Caki2 (cell line): ENCODE measurements at regions not wholly inside any gene's neighbourhood (a gene's known extent, or its start where the extent isn't known, plus 50 kb on each side); places are given as distances from the start of the nearest gene placed in this dataset.

Source experiments
- DNase-seq: peaks from one replicate; pipeline ENCODE4 v3.0.0-alpha.2; 2015; ENCODE audit warnings: low read depth
- in situ Hi-C: cut with HindIII; loops from 2 replicates; pipeline ENCODE4 v1.10.0; 2016; ENCODE audit warnings: low sequenced_read_pairs, low pct_unique_long_range_greater_than_20kb, mixed read lengths

DNA sequence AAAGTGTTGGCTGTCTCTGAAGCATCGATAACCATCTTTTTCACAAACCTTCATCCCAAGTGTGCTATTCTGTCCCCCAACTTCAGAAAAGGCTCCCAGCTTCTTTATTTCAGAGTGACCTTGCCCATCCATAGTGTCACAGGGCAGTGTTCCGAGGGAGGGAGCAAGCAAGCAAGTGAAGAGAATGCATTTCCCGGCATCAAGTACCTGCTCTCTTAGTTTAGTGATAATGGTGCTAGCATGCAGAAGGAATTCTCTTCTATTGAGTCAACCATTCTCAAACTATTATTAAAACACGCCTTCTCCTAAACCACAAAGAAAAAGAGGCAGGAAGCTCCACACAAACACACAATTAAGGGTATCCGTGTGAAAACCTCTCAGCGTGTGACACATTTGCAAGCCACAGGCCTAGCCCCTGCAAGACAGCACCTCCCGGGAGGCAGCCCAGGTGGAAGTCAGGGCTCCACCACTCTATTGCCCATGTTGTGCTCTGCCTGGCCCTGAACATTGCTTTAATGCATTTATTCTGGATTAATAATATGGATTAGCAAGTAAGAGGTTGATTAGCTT, 504.9 kb downstream of the GALR1 start:
- in situ Hi-C loops: no loop called here
- no peak for DNase-seq

DNA sequence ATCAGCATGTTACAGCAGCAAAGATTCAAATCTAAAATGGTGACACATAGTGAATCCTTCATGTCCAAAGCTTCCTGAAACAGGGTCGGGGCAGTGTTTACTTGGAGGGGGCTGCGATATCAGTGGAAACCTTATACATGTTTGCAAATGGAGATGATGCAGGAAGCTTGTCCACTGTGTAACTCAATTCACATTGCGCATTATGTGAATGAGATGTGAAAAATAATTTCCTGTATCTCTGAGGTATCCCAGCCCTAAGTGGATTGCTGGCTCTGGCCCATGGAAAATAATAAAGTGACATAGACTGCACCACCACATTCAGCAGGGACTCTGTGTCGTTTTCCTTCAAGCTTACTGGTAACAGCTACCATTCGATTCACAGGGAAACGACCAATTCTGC, 505.5 kb downstream of the GALR1 start:
- DNase-seq: no peak
- in situ Hi-C loops: no loop called here

DNA sequence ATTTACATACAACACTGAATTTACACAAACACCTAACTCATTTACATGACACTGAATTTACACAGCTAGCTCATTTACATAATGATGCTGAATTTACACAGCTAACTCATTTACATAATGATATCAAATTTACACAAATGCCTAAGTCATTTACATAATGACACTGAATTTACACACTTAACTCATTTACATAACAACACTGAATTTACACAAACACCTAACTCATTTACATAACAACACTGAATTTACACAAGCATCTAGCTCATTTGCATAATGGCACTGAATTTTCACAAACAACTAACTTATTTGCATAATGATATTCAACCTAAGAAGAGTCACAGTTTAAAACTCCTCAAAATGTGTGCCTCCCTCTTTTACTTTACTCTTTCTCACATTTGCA, 511.7 kb downstream of the GALR1 start:
- in situ Hi-C loops: no loop called here
- no peak for DNase-seq

DNA sequence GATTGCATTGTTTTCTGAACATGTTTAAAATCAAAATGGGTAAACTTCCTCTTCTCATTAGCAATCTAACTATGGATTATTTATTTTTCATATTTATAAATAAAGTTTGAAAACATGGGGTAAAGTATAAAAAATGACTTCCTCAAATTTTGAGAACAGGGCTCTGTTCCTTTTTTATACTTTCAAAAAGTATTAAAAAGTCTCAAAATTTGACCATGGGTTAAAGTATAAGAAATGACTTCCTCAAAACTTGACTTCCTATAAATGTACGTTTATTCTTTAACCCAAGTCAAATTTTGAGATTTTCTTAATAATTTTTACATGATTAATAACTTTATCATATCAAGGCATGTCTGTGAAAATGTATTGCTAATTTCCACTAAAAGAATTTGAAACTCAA, 512.4 kb downstream of the GALR1 start:
- DNase-seq: no peak
- in situ Hi-C loops: no loop called here

DNA sequence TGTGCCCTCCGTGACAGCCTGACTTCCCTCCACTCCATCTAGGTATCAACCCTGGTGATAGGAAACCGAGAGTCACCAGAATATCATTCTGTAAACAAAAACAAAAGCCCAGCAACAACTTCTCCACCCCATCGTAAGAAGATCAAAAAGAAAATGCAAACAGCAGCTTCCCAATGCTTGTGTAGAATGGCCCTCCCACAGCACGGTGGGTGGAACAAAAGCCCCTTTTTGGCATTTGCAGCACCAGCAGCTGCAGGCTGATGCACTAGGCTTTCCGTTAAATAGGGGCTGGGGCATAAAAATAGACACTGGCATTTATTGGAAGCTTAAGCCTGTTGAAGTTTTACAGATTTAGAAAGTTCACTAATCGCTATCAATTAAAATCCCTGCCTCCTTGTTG, 513.0 kb downstream of the GALR1 start:
- in situ Hi-C loops: no loop called here
- DNase-seq: no peak

DNA sequence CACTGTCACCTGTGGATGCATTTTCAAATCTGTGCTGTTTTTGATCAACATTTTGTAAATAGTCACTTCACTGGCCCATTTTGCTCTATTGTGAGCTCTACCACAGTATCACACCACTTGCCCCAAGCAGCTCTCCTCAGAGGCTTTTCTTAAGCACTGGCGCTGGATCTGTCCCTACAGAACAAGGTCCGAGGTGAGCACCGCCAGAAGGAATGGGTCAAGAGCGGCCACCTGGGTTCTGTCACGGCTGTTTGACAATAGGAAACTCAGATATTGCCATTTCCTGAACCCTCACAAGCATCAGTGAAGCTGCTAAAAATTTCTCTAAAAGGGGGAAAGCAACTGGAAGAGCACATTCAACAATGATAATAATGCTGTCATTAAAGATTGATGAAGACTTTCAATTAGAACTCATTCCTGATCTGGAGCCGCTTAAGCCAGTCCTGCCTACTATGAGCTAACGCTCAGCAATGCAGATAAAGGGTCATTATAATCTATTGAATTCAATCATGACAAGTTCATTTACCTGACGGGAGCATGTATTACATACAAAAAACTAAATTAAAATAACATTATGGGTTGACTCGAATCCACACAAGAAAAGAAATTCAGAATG, 514.0 kb downstream of the GALR1 start:
- in situ Hi-C loops: no loop called here
- no peak for DNase-seq

DNA sequence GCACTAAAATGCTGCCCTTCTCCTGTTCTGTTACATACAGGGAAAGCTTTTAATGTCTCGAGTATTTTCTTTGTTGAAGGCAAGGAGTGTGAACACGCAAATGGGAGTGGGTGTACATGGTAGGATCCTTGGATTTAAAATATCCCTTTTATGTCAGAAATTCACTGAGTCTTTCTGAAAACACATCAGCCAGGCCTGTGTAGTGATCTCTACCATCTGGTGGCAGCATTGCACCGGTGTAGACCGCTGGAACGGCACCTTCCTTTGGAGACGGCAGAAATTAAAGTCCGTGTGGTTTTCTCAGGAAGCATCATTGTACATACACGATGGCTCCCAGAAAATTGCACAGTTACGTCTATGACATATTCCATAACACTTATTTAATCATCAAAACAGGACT, 515.8 kb downstream of the GALR1 start:
- DNase-seq: no peak
- in situ Hi-C loops: no loop called here

DNA sequence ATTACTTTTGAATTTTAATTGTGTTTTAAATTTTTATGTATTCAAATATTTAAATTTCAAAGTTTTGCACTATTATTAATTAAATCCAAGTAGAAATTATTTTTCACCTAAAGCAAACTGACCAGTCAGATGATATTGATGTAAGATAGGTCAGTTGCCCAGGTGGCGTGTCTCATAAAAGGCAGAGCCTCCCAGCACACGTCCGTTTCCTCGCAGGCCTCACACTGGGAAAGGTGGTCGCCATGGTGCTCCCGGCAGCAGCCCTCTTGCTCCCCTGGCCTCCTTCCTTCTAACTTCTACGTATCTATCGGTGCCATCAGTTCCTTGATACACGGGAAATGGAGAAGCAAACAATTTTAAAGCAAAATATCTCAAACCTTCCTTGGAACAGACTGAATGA, 516.8 kb downstream of the GALR1 start:
- in situ Hi-C loops: no loop called here
- no peak for DNase-seq

DNA sequence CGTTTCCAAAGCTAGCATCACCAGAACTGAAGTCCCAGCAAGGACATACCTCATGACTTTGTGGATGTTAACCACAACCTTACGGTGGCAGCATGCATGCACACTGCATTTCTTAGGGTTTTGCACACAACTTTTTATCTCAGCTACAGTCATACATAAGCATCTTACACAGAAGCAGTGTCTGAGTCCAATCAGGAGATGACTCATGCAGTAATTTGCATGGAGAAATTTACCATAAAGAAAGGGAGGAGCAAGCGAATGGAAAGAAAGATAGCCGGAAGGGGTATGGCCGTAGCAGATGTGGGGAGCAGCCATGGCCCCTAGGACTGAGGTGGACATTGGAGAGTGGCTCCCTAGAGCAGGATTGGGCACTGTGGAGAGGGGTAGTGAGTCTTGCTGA, 522.5 kb downstream of the GALR1 start:
- DNase-seq: no peak
- in situ Hi-C loops: no loop called here

DNA sequence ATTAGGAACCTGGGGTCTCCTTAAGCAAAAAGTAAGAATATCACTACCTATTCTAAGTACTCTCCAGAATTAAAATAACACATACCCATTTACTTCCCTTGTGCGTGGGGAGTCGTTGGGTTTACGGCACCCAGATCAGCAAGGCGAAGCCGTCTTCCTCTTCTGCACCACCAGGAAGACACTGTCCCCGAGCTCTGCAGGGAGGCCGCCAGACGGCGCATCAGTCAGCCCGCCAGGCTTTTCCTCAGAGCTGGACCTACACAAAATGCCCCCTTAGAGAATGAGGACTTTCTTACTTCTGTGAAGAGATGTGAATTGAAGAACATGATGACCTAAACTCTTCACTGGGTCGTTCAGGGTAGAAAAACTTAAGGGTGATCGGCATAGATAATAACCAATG, 526.5 kb downstream of the GALR1 start:
- DNase-seq: no peak
- in situ Hi-C loops: no loop called here

DNA sequence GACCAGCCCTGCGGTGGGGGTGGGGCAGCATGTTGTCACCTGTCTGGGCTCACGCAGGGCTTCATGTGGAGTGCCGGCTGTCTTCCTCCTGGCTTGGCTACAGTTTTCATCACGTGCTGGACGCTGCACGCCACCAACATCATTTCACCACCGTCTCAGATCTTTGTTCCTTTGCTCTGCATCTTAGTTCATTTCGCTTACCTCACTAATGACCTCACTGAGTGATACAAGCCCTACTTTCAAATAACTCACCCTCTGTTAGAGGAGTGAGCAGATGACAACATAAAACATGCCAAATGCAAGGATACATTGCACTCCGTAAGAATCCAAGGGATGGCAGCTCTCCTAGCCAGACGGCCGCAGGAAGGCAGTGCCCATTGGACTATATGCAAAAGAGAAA, 527.5 kb downstream of the GALR1 start:
- in situ Hi-C loops: no loop called here
- DNase-seq: no peak

DNA sequence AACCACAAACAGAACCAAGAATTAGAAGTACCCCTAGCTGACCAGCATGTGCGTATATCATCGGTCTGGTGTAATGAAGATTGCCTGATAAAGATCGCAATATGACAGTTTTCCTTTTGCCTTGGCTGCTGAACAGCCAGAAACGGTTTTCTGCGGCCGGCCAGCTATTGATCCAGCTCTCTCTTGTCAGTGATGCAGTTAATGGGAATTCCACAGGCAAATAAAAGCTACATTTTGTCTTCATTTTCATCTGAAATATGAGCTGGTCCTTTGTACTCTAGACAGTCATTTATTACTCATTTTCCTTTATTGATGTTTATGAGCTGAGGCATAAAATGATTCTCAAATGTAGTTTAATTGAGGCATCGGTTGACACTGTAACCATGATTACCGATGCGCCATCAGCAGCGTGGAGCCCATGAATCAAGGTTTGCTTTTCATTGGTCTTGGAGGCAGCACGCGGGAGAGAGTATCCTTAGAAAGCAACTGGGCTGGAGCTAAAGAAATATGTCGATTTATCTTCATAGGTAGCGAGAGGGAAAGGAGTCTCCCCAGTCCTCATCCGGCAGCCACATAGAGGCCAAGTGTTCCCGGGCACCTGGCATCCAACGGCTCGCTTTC, 535.2 kb downstream of the GALR1 start:
- in situ Hi-C loops: no loop called here

DNA sequence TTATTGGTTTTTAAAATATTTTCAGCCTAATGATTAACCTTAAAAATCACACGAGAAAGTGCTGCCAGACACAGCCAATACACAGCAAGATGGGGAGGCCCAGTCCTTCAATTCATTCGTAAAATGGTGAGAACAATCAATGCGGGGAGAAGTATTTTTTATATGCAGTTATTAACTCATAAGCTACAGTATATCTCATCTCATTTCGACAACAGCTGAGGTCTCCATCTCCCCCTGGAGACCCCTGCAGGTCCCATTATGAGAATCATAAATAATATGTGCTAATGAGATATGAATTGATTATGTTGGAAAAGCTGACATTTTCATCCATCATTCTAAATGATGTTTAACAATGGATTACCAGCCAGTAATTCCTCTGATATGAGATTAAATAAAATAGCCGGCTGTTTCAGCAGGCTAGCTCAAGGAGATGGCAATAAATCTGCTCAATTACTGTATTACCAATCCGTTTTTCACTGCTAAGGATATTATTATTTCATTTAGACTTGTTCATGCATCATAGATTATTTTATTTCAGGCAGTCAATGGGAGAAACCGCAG, 535.8 kb downstream of the GALR1 start:
- in situ Hi-C loops: no loop called here
- DNase-seq: no peak

More for the DNA sequence above, 535.2 kb downstream of the GALR1 start:
- no peak for DNase-seq

DNA sequence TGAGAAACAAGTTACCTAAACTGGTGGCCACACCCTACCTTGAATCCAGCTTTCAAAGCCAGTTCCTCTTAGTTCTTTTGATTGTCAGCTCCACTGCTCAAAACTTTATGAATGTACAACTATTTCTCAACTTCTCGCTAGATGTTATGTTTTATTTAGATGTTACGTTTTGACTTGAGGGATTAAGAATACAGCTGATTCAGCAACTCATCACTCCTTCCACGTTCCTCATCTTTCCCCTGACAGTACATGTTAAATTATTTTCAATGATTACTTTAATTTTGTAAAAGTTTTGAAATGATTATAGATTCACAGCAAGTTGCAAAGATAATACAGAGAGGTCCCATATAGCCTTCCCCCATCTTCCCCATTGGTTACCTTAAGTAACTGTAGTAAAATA, 553.4 kb downstream of the GALR1 start:
- no peak for DNase-seq
- in situ Hi-C loops: no loop called here

DNA sequence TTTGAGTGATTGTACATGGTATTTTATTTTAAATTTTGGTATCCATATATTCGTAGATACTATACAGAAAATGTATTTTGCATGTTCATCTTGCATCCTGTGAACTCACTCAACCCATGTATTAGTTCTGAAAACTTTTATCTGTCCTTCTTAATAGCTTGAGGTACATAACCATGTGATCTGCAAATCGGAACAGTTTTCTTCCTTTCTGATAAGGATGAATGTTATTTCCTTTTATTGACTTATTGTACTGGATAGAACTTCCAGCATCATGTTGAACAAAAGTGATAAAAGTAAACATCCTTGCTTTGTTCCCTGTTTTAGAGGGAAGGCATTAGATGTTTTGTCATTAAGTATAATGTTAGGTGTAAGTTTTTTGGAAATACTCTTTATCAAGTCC, 554.7 kb downstream of the GALR1 start:
- no peak for DNase-seq
- in situ Hi-C loops: no loop called here

DNA sequence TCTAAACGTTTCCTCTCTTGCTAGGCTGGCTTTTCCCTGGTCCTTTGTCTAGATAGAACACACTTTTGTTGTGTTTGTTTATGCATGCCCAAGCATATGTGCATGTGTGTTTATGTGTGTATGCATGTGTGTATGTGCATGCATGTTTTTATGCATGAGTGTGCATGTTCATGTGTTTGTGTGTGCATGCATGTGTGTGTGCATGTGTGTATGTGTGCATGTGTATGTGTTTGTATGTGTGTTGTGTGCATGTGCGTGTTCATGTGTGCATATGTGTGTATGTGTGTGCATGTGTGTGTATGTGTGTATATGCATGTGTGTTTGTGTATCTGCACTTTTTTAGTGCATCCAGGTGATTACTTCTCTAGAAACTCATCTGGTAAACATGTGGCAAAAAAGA, 558.0 kb downstream of the GALR1 start:
- DNase-seq: no peak
- in situ Hi-C loops: no loop called here

DNA sequence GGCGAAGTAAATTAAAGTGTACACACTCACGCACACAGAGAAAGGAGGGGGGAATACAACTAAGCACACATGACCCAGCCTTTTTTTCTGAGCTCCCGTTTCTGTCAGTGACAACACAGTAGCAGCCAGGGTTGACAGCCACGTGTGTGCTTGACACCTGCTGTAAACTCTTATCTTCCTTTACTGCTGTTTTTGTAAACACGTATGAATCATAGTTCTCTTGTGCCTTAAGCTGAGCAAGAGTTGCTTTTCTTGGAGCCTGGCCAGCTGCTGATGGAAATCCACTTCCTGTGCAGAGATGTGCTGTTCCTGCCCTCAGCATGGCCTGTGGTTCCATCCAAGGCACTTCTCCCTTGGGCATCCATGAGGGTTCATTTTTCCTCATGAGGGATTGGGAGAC, 561.9 kb downstream of the GALR1 start:
- peak; percentile 1 for DNase-seq
- in situ Hi-C loops: no loop called here

DNA sequence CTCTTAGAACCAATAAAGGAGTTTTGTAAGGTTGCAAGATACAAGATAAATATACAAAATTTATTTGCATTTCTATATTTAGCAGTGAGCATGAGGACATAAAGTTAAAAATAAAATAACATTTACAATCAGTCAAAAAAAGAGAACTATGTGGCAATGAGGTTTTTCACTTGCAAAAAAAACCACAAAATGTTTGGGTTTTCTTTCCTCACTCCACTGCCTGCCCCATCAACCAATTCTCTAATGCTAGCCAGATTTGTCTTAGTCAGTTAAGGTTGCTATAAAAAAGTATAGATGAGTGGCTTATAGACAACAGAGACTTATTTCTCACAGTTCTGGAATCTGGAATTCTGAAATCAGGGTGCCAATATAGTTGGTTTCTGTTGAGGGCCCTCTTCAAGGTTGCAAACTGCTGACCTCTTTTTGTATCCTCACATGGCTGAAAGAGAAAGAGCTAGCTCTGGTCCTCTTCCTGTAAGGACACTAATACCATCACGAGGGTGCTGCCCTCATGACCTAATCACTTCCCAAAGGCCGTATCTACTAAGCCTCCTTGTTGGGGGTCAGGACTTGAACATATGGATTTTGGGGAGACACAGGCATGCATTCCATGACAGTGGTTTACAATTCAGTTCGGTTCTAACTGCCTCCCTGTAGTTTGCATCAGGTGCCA, 566.2 kb downstream of the GALR1 start:
- in situ Hi-C loops: no loop called here
- no peak for DNase-seq

DNA sequence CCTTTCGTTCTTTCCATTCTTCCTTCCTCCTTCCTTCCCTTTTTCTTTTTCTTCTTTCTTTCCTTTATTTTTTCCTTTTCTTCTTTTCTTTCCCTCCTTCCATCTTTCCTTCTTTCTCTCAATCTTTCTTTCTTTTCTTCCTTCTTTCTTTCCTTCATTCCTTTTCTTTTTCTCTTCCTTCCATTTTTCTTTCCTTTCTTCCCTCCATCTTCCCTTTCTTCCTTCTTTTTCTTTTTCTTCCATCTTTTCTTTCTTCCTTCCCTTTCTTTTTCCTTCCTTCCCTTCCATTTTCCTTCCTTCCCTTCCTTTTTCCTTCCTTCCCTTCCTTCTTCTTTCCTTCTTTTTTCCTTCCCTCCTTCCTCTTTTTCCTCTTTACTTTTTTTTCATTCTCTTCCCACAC, 568.7 kb downstream of the GALR1 start:
- in situ Hi-C loops: no loop called here
- no peak for DNase-seq
